Stimulated activated CD4-positive, alpha-beta T cell treated with anti-CD3 and anti-CD28 coated beads, Interleukin-4, amount 100 ng/mL, for 24 hours (primary cell): ENCODE measurements at regions not wholly inside any gene's neighbourhood (a gene's known extent, or its start where the extent isn't known, plus 50 kb on each side); places are given as distances from the start of the nearest gene placed in this dataset.
"Not testable (repeated sequence)": the region's sequence is repeated elsewhere in the genome, so short reads cannot be mapped to it uniquely, and the experiment has no call there.

Source experiments
- DNase-seq: peaks from one replicate; pipeline ENCODE4 v3.0.0-alpha.2; 2020

GRCh38 chr5:42242881-42243485 lies 180.3 kb upstream of the GHR start:
- no peak for DNase-seq

DNA sequence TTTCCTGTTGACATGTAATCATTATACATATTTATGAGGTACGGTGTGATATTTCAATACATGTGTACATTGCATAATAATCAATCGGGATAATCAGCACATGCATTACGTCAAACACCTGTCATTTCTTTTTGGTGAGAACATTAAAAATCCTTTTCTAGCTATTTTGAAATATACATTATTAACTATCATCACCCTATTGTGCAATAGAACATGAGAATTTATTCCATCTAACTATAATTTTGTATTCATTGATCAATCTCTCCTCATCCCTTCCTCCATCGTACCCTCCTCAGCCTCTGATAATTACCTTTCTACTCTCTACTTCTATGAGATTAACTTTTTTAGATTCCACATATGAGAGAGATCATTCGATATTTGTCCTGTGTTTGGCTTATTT lies 170.9 kb upstream of the GHR start:
- no peak for DNase-seq

- DNase-seq, result not testable (repeated sequence)
Measured at GRCh38 chr5:42259914-42260313, 163.3 kb upstream of the GHR start.

DNA sequence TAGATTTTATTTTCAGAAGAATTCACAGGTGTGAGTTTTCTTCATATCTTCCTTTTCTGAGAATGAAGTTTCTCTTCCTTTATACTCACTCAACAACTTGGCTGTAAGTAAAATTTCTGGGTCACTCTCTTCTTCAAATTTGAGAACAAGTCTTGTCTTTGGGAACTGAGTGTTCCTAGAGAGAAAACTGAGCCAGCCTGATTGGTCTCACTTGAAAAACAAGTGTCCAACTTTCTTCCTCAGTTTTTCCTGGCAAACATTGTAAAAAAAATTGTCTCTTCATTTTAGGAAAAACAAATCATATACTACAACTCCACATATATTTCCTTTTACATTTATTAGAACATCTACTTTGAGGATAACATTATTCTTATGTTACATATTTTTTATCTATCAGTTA lies 156.1 kb upstream of the GHR start:
- DNase-seq, result no peak

DNA sequence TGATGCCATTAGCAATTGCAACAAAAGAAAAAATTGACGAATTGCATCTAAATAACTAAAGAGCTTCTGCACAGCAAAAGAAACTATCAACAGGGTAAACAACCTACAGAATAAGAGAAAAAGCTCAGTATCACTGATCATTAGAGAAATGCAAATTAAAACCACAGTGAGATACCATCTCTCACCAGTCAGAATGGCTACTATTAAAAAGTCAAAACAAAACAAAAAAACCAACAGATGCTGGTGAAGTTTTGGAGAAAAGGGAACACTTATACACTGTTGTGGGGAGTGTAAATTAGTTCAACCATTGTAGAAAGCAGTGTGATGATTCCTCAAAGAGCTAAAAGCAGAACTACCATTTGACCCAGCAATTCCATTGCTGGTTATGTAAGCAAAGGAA lies 155.1 kb upstream of the GHR start:
- not testable (repeated sequence) for DNase-seq

DNA sequence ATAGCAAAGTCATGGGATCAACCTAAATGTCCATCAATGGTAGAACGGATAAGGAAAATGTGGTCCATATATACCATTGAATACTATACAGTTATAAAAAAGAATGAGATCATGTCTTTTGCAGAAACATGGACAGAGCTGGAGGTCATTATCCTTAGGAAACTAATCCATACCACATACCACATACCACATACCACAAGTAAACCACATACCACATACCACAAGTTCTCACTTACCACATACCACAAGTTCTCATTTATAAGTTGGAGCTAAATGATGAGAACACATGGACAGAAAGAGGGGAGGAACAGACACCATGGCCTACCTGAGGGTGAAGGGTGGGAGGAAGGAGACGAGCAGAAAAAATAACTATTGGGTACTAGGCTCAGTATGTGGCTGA lies 154.6 kb upstream of the GHR start:
- no peak for DNase-seq

GRCh38 chr5:42270771-42271170 lies 152.5 kb upstream of the GHR start:
- no peak for DNase-seq

DNA sequence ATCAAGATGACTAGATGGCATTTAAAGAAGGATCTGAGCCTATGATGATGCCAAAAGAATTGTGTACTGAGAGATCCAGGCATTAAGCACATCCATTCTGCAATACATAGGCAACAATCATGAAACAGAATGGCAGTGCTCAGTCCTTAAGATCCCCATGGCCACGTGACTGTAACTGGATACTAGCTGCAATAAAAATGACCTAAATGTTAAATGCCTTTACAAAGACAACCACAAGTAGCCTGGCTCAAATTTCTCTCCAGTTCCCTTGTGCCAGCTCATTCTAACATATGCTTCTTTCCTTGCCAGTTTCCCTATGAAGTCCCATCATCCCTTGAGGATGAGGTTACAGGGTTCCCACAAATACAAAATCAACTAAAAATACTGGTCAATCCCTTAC lies 148.3 kb upstream of the GHR start:
- DNase-seq, result no peak

- DNase-seq, result no peak
Measured at GRCh38 chr5:42277293-42277692, 145.9 kb upstream of the GHR start.

- no peak for DNase-seq
Measured at GRCh38 chr5:42284584-42284983, 138.7 kb upstream of the GHR start.

GRCh38 chr5:42285230-42285629 lies 138.0 kb upstream of the GHR start:
- no peak for DNase-seq

- no peak for DNase-seq
Measured at GRCh38 chr5:42300496-42300895, 122.7 kb upstream of the GHR start.

GRCh38 chr5:42301349-42301748 lies 121.9 kb upstream of the GHR start:
- no peak for DNase-seq

DNA sequence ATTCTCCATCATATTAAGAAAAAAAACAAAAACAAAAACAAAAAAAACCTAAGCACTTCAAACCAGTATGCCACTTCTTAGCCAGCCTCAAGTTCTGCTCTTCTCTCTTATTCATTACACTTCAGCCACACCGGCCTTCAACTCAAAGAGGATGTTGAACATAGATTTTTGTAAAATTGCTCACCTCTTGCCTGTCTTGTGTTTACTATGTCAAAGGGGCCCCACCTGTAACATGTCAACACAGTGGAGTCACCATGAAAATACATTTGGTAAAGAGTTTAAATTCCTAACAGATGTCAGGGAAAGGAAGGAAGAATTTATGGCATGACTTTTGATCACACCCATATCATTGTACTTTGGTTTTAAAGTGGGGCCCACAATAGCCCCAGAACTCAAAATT lies 121.1 kb upstream of the GHR start:
- no peak for DNase-seq

DNA sequence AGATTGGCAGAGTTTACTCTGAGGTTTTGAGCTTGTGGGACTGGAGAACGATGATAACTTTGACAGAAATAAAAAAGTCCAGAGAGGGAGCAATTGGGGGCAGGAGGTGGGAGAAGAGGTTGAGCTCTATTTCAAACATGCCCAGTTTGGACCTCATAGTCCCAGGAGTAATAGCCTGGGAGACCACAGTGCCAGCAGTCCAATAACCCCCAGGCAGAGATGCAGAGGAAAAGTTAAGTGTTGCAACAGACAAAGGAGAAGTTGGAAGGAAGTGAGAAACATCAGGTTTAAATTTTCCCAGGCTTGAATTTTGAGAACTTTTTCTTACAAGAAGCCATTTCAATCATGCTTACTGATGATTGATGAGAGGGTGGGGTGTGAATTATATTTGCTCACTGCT lies 117.0 kb upstream of the GHR start:
- DNase-seq, result no peak

DNA sequence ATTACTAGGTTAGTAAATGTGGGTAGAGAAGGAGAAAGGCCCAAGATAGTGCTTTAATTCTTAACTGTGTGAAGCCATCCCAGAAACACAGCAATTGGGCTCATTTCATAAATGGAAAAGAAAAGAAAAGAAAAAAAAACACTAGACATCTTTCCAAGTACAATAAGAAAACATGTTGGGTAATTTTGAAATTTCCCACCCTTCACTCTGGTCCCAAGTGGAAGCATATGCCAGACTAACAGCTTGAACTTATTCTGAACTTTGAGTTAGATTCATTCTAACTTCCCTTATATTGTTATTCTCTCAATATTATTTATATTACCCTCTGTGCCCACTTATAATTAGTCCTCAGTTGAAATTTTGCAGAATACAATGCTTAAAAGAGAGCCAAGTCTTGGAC lies 113.4 kb upstream of the GHR start:
- no peak for DNase-seq

DNA sequence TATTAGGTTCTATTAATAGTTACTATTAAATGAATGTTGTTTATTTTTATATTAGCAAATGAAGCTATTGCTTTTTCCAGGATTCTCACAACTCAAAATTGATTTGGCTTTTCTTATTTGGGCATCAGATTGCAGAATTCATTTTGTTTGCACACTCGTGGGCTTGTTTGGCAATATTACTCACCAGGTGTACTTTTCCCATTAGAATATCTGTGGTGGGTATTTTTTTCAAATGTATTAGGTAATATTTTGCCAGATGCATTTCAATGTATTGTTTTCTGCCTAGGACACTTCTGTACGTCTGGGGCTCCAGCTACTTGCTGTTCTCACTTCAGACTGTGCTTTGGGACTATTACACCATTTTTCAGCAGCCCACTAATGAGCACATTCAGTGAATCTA lies 108.0 kb upstream of the GHR start:
- DNase-seq, result no peak

GRCh38 chr5:42317575-42317974 lies 105.7 kb upstream of the GHR start:
- no peak for DNase-seq

- not testable (repeated sequence) for DNase-seq
Measured at GRCh38 chr5:42319546-42319945, 103.7 kb upstream of the GHR start.

DNA sequence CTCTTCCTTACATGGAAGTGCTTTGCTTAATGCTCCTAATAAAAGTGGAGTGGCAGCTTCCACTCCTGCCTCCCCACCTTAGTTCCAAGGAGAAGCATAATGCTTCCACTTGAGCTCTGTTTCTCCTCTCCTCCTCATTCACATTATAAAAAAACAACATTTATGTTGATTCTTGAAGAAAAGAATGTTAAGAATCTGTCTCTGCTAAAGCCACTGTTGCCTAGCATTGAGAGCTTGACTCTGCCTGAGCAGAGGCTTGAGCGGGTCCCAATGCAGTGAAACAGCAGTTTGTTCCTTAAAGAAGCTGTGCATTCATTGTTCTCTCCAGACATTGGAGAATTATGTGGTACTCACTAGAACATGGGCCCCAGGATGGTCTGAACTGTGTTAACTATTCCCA lies 101.5 kb upstream of the GHR start:
- no peak for DNase-seq

DNA sequence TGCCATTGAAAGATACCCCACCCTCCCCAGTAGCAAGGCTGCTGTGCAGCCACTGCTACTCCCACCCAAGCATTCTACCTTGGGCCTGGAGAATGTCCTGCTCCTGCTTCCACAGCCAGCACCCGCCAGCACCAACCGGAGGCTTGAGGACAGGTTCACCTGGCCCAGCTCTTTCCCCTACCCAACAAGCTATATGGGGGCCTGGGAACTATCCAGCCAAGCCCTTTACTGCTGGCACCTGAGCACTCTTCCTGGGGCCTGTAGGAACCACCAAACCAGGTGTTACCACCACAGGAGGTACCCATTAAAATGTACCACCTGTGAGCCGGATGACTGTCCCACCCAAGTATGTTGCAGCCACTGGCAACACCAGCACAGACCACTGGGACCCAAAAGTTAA lies 86.1 kb upstream of the GHR start:
- no peak for DNase-seq

GRCh38 chr5:42337607-42338006 lies 85.6 kb upstream of the GHR start:
- DNase-seq, result no peak

DNA sequence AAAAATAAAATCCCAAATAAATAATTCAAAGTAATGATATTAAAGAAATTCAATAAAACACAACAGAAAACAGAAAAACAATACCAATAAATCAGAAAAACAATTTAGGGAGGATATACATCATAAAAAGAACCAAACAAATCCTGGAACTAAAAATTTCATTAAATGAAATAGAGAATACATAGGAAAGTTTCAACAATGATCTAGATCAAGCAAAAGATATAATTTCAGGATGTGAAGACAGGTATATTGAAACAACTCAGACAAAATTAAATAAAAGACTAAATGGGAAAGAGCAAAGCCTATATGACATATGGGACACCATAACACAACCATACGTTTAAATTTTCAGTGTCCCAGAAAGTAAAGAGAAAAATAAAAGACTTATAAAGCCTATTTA lies 85.1 kb upstream of the GHR start:
- no peak for DNase-seq

- no peak for DNase-seq
Measured at GRCh38 chr5:42349163-42349562, 74.1 kb upstream of the GHR start.

DNA sequence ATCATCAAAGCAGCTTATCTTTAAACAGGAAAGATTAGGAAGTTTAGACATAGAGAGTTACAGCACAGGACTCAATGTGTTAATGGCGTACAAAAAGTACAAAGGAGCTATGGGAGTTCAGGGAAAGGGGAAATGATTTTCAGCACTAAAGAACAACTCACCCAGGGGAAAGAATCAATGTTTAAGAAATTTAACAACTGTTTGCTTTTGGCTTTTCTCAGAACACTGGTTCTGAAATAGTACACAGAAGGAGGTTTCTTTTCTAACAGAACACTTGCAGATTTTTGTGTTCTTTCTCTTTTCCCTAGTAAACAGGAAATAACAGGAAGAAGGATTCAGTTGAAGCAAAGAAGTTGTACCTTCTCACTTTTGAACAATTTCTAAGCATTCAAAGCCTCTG lies 71.3 kb upstream of the GHR start:
- no peak for DNase-seq

- no peak for DNase-seq
Measured at GRCh38 chr5:42360056-42360455, 63.2 kb upstream of the GHR start.
